ENCODE measurements at regions not wholly inside any gene's neighbourhood (a gene's known extent, or its start where the extent isn't known, plus 50 kb on each side); places are given as distances from the start of the nearest gene placed in this dataset.

- Histone ChIP-seq H3K9me3 (ENCODE audit: control insufficient read depth, low read depth, low read length) (no peaks in the 10 kb centered on the region), H3K23me2 (ENCODE audit: insufficient read length, low read depth, low read length, poor library complexity, severe bottlenecking) (no peaks in the 10 kb centered on the region), H3T11ph (ENCODE audit: low read length) (no peak overlapping the region), H4K91ac (ENCODE audit: insufficient read length, low read depth, low read length) (no peak overlapping the region), H2BK5ac (ENCODE audit: insufficient read length, low read length) (no peak overlapping the region), H3K79me1 (ENCODE audit: insufficient read depth, low read depth, low read length, poor library complexity, severe bottlenecking) (no peaks in the 10 kb centered on the region), H2BK15ac (ENCODE audit: low read depth, low read length) (no peak overlapping the region), H3K9ac (ENCODE audit: extremely low read depth, insufficient read length, low read length) (no peak overlapping the region), H4K20me1 (ENCODE audit: control insufficient read depth, insufficient read depth, insufficient read length) (no peaks in the 10 kb centered on the region), H3K23ac (ENCODE audit: insufficient read length, low read depth, low read length) (no peak overlapping the region), H2BK20ac (ENCODE audit: low read depth, low read length, poor library complexity, severe bottlenecking) (no peak overlapping the region), H2AFZ (ENCODE audit: low read length) (no peak overlapping the region), H3K14ac (ENCODE audit: insufficient read depth, low read length) (no peak overlapping the region), H3K4ac (ENCODE audit: low read depth, low read length) (no peak overlapping the region), H3K18ac (ENCODE audit: insufficient read length, low read depth, low read length) (no peak overlapping the region), H3K4me1 (ENCODE audit: insufficient read depth, low read length) (no peaks in the 10 kb centered on the region), H3K79me2 (ENCODE audit: insufficient read depth, low read length) (no peaks in the 10 kb centered on the region), H2AK5ac (ENCODE audit: insufficient read length, low read length) (no peak overlapping the region), H3K56ac (ENCODE audit: insufficient read length, low read depth, low read length) (no peak overlapping the region), H3K27me3 (ENCODE audit: insufficient read depth, low read length) (no peaks in the 10 kb centered on the region), H3K27ac (ENCODE audit: insufficient read length, low read depth, low read length) (no peak overlapping the region), H2BK120ac (ENCODE audit: low read depth, low read length, poor library complexity, severe bottlenecking) (no peak overlapping the region), H2BK12ac (ENCODE audit: insufficient read length, low read depth, low read length) (no peak overlapping the region), H4K8ac (replicated peaks; ENCODE audit: insufficient read length, low read depth, low read length) (no peak overlapping the region), H4K5ac (ENCODE audit: insufficient read length, low read depth, low read length) (no peak overlapping the region), H3K4me2 (ENCODE audit: insufficient read depth, insufficient read length, low read length) (no peak overlapping the region)
- WGBS (ENCODE audit: extremely low coverage, insufficient read length, low lambda C conversion rate): no CpG with 5 or more reads among the region's 2 CpGs
- TF ChIP-seq, protein P1, sequence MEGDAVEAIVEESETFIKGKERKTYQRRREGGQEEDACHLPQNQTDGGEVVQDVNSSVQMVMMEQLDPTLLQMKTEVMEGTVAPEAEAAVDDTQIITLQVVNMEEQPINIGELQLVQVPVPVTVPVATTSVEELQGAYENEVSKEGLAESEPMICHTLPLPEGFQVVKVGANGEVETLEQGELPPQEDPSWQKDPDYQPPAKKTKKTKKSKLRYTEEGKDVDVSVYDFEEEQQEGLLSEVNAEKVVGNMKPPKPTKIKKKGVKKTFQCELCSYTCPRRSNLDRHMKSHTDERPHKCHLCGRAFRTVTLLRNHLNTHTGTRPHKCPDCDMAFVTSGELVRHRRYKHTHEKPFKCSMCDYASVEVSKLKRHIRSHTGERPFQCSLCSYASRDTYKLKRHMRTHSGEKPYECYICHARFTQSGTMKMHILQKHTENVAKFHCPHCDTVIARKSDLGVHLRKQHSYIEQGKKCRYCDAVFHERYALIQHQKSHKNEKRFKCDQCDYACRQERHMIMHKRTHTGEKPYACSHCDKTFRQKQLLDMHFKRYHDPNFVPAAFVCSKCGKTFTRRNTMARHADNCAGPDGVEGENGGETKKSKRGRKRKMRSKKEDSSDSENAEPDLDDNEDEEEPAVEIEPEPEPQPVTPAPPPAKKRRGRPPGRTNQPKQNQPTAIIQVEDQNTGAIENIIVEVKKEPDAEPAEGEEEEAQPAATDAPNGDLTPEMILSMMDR (conservative IDR thresholded peaks at IDR 0.05): no peak
- Mint-ChIP-seq H3K27me3 (ENCODE audit: low read depth) (no peaks in the 10 kb centered on the region), H3K4me1 (peaks cover 5 to 6% of the 10 kb centered on the region in 2 experiments; a peak in 3 of 4 replicates), H3K9me3 (peaks cover 10 to 15% of the 10 kb centered on the region in 2 experiments), H3K4me3 (no peak overlapping the region), H3K36me3 (ENCODE audit: insufficient read depth in 1 of 3, low read depth in 3 of 3) (peaks cover 0 to 8% (median 4%) of the 10 kb centered on the region in 3 experiments; a peak in 4 of 7 replicates), H3K27ac (no peak overlapping the region)
- no peak for DNase-seq
These were observed 117.9 kb downstream of the C6orf118 start for GRCh38 chr6:165191461-165191860.

Measured in H9 (cell line).